ENCODE measurements at regions not wholly inside any gene's neighbourhood (a gene's known extent, or its start where the extent isn't known, plus 50 kb on each side); places are given as distances from the start of the nearest gene placed in this dataset.
A peak's percentile ranks its signal among the peaks of the same experiment; 100 is the strongest.

- peak; percentile 77 for TF ChIP-seq CTCF (conservative IDR thresholded peaks at IDR 0.05; ENCODE audit: low read length)
- peak; percentile 11 for DNase-seq (ENCODE audit: low read depth)
- H3K4me3 ChIP-seq (ENCODE audit: low read length): peak overlapping the region; percentile 52
These were observed 56.4 kb upstream of the PIWIL1 start for GRCh38 chr12:130281153-130281799.

GRCh38 chr12:130286041-130286440, 51.6 kb upstream of the PIWIL1 start:
- no peak for TF ChIP-seq CTCF (conservative IDR thresholded peaks at IDR 0.05; ENCODE audit: low read length)

GRCh38 chr12:130286741-130287440, 50.8 kb upstream of the PIWIL1 start:
- no peak overlapping the region for H3K4me3 ChIP-seq (ENCODE audit: low read length)
- no peak for TF ChIP-seq CTCF (conservative IDR thresholded peaks at IDR 0.05; ENCODE audit: low read length)
- DNase-seq (ENCODE audit: low read depth): no peak

More at GRCh38 chr12:130286041-130286440, 51.6 kb upstream of the PIWIL1 start:
- no peak for DNase-seq (ENCODE audit: low read depth)
- no peak overlapping the region for H3K4me3 ChIP-seq (ENCODE audit: low read length)
